ENCODE measurements at regions not wholly inside any gene's neighbourhood (a gene's known extent, or its start where the extent isn't known, plus 50 kb on each side); places are given as distances from the start of the nearest gene placed in this dataset.

- WGBS, 2 donors (ENCODE audit: extremely low coverage in 2 of 2, insufficient read length in 2 of 2, insufficient replicate concordance in 1 of 2) = no CpG with 5 or more reads among the region's 1 CpG
- H2AK5ac ChIP-seq (ENCODE audit: low read depth, low read length) = no peak overlapping the region
These were observed 1636.4 kb downstream of the SLITRK1 start for GRCh38 chr13:82245860-82246259.

GRCh38 chr13:82224806-82225205 is 1657.5 kb downstream of the SLITRK1 start:
- no peak overlapping the region for H3K4me3 ChIP-seq (ENCODE audit: low read length in 2 of 2)
- no peak overlapping the region for H3K4ac ChIP-seq (ENCODE audit: low read length)
- no peak for DNase-seq (ENCODE audit: low spot score)
- no peaks in the 10 kb centered on the region for H3K79me1 ChIP-seq (ENCODE audit: low read depth, low read length)
- no peak overlapping the region for H2AFZ ChIP-seq (ENCODE audit: low read length)
- no peaks in the 10 kb centered on the region for H3K36me3 ChIP-seq (replicated peaks in 1 of 2; ENCODE audit: control insufficient read depth in 2 of 2, insufficient read depth in 2 of 2, low read length in 2 of 2)
- H2BK120ac ChIP-seq (ENCODE audit: low read depth, low read length) = no peak overlapping the region
- no peaks in the 10 kb centered on the region for H3K9me3 ChIP-seq (replicated peaks in 1 of 2; ENCODE audit: control insufficient read depth in 2 of 2, insufficient read depth in 1 of 2, low read depth in 1 of 2, low read length in 2 of 2)
- no peak overlapping the region for H4K91ac ChIP-seq (ENCODE audit: low read depth, low read length, poor library complexity)
- H3K4me1 ChIP-seq (ENCODE audit: control insufficient read depth in 2 of 2, insufficient read depth in 1 of 2, low read depth in 1 of 2, low read length in 2 of 2) = no peaks in the 10 kb centered on the region
- no peak overlapping the region for H3K9ac ChIP-seq (ENCODE audit: low read depth, low read length, poor library complexity)
- no peak overlapping the region for H4K8ac ChIP-seq (ENCODE audit: low read depth, low read length)
- H2AK5ac ChIP-seq (ENCODE audit: low read depth, low read length) = no peak overlapping the region
- H3K23ac ChIP-seq (ENCODE audit: low read depth, low read length, poor library complexity) = no peak overlapping the region
- H3K27ac ChIP-seq (replicated peaks; ENCODE audit: low read length) = no peak overlapping the region
- H2BK12ac ChIP-seq (ENCODE audit: low read length) = no peak overlapping the region
- no peaks in the 10 kb centered on the region for H3K27me3 ChIP-seq (ENCODE audit: control insufficient read depth in 3 of 3, insufficient read depth in 3 of 3, low read depth in 1 of 3, low read length in 3 of 3)
- H3K14ac ChIP-seq (ENCODE audit: low read length) = no peak overlapping the region
- no peak overlapping the region for H3K18ac ChIP-seq (ENCODE audit: low read length)
- H3K4me2 ChIP-seq (ENCODE audit: insufficient read depth, low read length, poor library complexity, severe bottlenecking) = no peak overlapping the region
- no peak overlapping the region for H2BK15ac ChIP-seq (ENCODE audit: low read length)
- no peak overlapping the region for H2BK5ac ChIP-seq (ENCODE audit: low read length)
- no CpG with 5 or more reads among the region's 3 CpGs for WGBS, 2 donors (ENCODE audit: extremely low coverage in 2 of 2, insufficient read length in 2 of 2, insufficient replicate concordance in 1 of 2)

More at GRCh38 chr13:82245860-82246259, 1636.4 kb downstream of the SLITRK1 start:
- Histone ChIP-seq H2BK120ac (ENCODE audit: low read depth, low read length) (no peak overlapping the region), H3K18ac (ENCODE audit: low read length) (no peak overlapping the region), H2BK12ac (ENCODE audit: low read length) (no peak overlapping the region), H3K4me3 (ENCODE audit: low read length in 2 of 2) (no peak overlapping the region), H2AFZ (ENCODE audit: low read length) (no peak overlapping the region), H3K27ac (replicated peaks; ENCODE audit: low read length) (no peak overlapping the region), H3K4me1 (ENCODE audit: control insufficient read depth in 2 of 2, insufficient read depth in 1 of 2, low read depth in 1 of 2, low read length in 2 of 2) (no peaks in the 10 kb centered on the region), H3K23ac (ENCODE audit: low read depth, low read length, poor library complexity) (no peak overlapping the region), H4K91ac (ENCODE audit: low read depth, low read length, poor library complexity) (no peak overlapping the region), H2BK5ac (ENCODE audit: low read length) (no peak overlapping the region), H3K36me3 (replicated peaks in 1 of 2; ENCODE audit: control insufficient read depth in 2 of 2, insufficient read depth in 2 of 2, low read length in 2 of 2) (no peaks in the 10 kb centered on the region), H3K9me3 (replicated peaks in 1 of 2; ENCODE audit: control insufficient read depth in 2 of 2, insufficient read depth in 1 of 2, low read depth in 1 of 2, low read length in 2 of 2) (no peaks in the 10 kb centered on the region), H3K9ac (ENCODE audit: low read depth, low read length, poor library complexity) (no peak overlapping the region), H3K4me2 (ENCODE audit: insufficient read depth, low read length, poor library complexity, severe bottlenecking) (no peak overlapping the region), H3K4ac (ENCODE audit: low read length) (no peak overlapping the region), H3K79me1 (ENCODE audit: low read depth, low read length) (no peaks in the 10 kb centered on the region), H3K14ac (ENCODE audit: low read length) (no peak overlapping the region), H4K8ac (ENCODE audit: low read depth, low read length) (no peak overlapping the region), H2BK15ac (ENCODE audit: low read length) (no peak overlapping the region), H3K27me3 (ENCODE audit: control insufficient read depth in 3 of 3, insufficient read depth in 3 of 3, low read depth in 1 of 3, low read length in 3 of 3) (no peaks in the 10 kb centered on the region)
- no peak for DNase-seq (ENCODE audit: low spot score)

- Histone ChIP-seq H2AK5ac (ENCODE audit: low read depth, low read length) (no peak overlapping the region), H3K9me3 (replicated peaks in 1 of 2; ENCODE audit: control insufficient read depth in 2 of 2, insufficient read depth in 1 of 2, low read depth in 1 of 2, low read length in 2 of 2) (no peaks in the 10 kb centered on the region), H2AFZ (ENCODE audit: low read length) (no peak overlapping the region), H2BK15ac (ENCODE audit: low read length) (no peak overlapping the region), H2BK120ac (ENCODE audit: low read depth, low read length) (no peak overlapping the region), H3K4me3 (ENCODE audit: low read length in 2 of 2) (no peak overlapping the region), H3K27me3 (ENCODE audit: control insufficient read depth in 3 of 3, insufficient read depth in 3 of 3, low read depth in 1 of 3, low read length in 3 of 3) (no peaks in the 10 kb centered on the region), H3K36me3 (replicated peaks in 1 of 2; ENCODE audit: control insufficient read depth in 2 of 2, insufficient read depth in 2 of 2, low read length in 2 of 2) (no peaks in the 10 kb centered on the region), H3K4ac (ENCODE audit: low read length) (no peak overlapping the region), H2BK12ac (ENCODE audit: low read length) (no peak overlapping the region), H2BK5ac (ENCODE audit: low read length) (no peak overlapping the region), H3K4me1 (ENCODE audit: control insufficient read depth in 2 of 2, insufficient read depth in 1 of 2, low read depth in 1 of 2, low read length in 2 of 2) (no peaks in the 10 kb centered on the region), H3K23ac (ENCODE audit: low read depth, low read length, poor library complexity) (no peak overlapping the region), H3K4me2 (ENCODE audit: insufficient read depth, low read length, poor library complexity, severe bottlenecking) (no peak overlapping the region), H3K18ac (ENCODE audit: low read length) (no peak overlapping the region), H4K91ac (ENCODE audit: low read depth, low read length, poor library complexity) (no peak overlapping the region), H3K27ac (replicated peaks; ENCODE audit: low read length) (no peak overlapping the region), H3K9ac (ENCODE audit: low read depth, low read length, poor library complexity) (no peak overlapping the region), H3K14ac (ENCODE audit: low read length) (no peak overlapping the region), H3K79me1 (ENCODE audit: low read depth, low read length) (no peaks in the 10 kb centered on the region), H4K8ac (ENCODE audit: low read depth, low read length) (no peak overlapping the region)
- DNase-seq (ENCODE audit: low spot score) = no peak
- WGBS, 2 donors (ENCODE audit: extremely low coverage in 2 of 2, insufficient read length in 2 of 2, insufficient replicate concordance in 1 of 2) = no CpG with 5 or more reads among the region's 4 CpGs
These were observed 1660.7 kb downstream of the SLITRK1 start for GRCh38 chr13:82221621-82222020.

- no peak overlapping the region for H3K9ac ChIP-seq (ENCODE audit: low read depth, low read length, poor library complexity)
- no peak overlapping the region for H2BK120ac ChIP-seq (ENCODE audit: low read depth, low read length)
- H3K23ac ChIP-seq (ENCODE audit: low read depth, low read length, poor library complexity) = no peak overlapping the region
- H3K14ac ChIP-seq (ENCODE audit: low read length) = no peak overlapping the region
- no peak overlapping the region for H4K8ac ChIP-seq (ENCODE audit: low read depth, low read length)
- H2BK12ac ChIP-seq (ENCODE audit: low read length) = no peak overlapping the region
- H3K79me1 ChIP-seq (ENCODE audit: low read depth, low read length) = no peaks in the 10 kb centered on the region
- no peak overlapping the region for H3K4me3 ChIP-seq (ENCODE audit: low read length in 2 of 2)
- no peak overlapping the region for H2BK5ac ChIP-seq (ENCODE audit: low read length)
- no peaks in the 10 kb centered on the region for H3K9me3 ChIP-seq (replicated peaks in 1 of 2; ENCODE audit: control insufficient read depth in 2 of 2, insufficient read depth in 1 of 2, low read depth in 1 of 2, low read length in 2 of 2)
- no peaks in the 10 kb centered on the region for H3K27me3 ChIP-seq (ENCODE audit: control insufficient read depth in 3 of 3, insufficient read depth in 3 of 3, low read depth in 1 of 3, low read length in 3 of 3)
- no peak overlapping the region for H3K4me2 ChIP-seq (ENCODE audit: insufficient read depth, low read length, poor library complexity, severe bottlenecking)
- H3K18ac ChIP-seq (ENCODE audit: low read length) = no peak overlapping the region
- H3K4me1 ChIP-seq (ENCODE audit: control insufficient read depth in 2 of 2, insufficient read depth in 1 of 2, low read depth in 1 of 2, low read length in 2 of 2) = no peaks in the 10 kb centered on the region
- no peaks in the 10 kb centered on the region for H3K36me3 ChIP-seq (replicated peaks in 1 of 2; ENCODE audit: control insufficient read depth in 2 of 2, insufficient read depth in 2 of 2, low read length in 2 of 2)
- no peak for DNase-seq (ENCODE audit: low spot score)
- WGBS, 2 donors (ENCODE audit: extremely low coverage in 2 of 2, insufficient read length in 2 of 2, insufficient replicate concordance in 1 of 2) = no CpG with 5 or more reads among the region's 2 CpGs
- no peak overlapping the region for H2AFZ ChIP-seq (ENCODE audit: low read length)
- no peak overlapping the region for H4K91ac ChIP-seq (ENCODE audit: low read depth, low read length, poor library complexity)
- H2AK5ac ChIP-seq (ENCODE audit: low read depth, low read length) = no peak overlapping the region
- no peak overlapping the region for H2BK15ac ChIP-seq (ENCODE audit: low read length)
- no peak overlapping the region for H3K4ac ChIP-seq (ENCODE audit: low read length)
- no peak overlapping the region for H3K27ac ChIP-seq (replicated peaks; ENCODE audit: low read length)
These were observed 1661.6 kb downstream of the SLITRK1 start for GRCh38 chr13:82220641-82221040.

Measured in neuronal stem cell (in vitro differentiated cells).